Heart left ventricle (tissue), 16 donors: ENCODE measurements at regions not wholly inside any gene's neighbourhood (a gene's known extent, or its start where the extent isn't known, plus 50 kb on each side); places are given as distances from the start of the nearest gene placed in this dataset.

Experiments
- ATAC-seq, 4 donors: fragments of 200-7000 bp; cut with Tn5 transposase; one replicate each; pipeline ENCODE4 v1.9.1; 2020 to 2022; ENCODE audit warnings: moderate library complexity in 4 of 4, mild to moderate bottlenecking in 3 of 4, moderate number of reproducible peaks in 1 of 4
- DNase-seq, 5 donors: peaks; one replicate each; pipeline ENCODE4 v3.0.0-alpha.2; 2020
- H3K27ac ChIP-seq, 12 donors: fragments of 200-600 bp; sonication (generic) in 4 of 12; one replicate each; pipeline versions ENCODE4 v1.5.0 to v1.8.0; 2016 to 2022; ENCODE audit warnings: mild to moderate bottlenecking in 2 of 12
- H3K27me3 ChIP-seq, 9 donors: fragments of 200-600 bp; sonication (generic) in 2 of 9; one replicate each; pipeline versions ENCODE4 v1.5.1 to v1.8.0; 2016 to 2022; ENCODE audit warnings: mild to moderate bottlenecking in 3 of 9
- H3K36me3 ChIP-seq, 9 donors: fragments of 200-600 bp; sonication (generic) in 2 of 9; one replicate each; pipeline versions ENCODE4 v1.5.0 to v1.8.0; 2018 to 2022; ENCODE audit warnings: mild to moderate bottlenecking in 2 of 9
- H3K4me1 ChIP-seq, 12 donors: fragments of 200-600 bp; sonication (generic) in 4 of 12; one replicate each; pipeline versions ENCODE4 v1.5.0 to v1.8.0; 2016 to 2022; ENCODE audit warnings: mild to moderate bottlenecking in 3 of 12
- H3K4me3 ChIP-seq, 12 donors: fragments of 200-600 bp; sonication (generic) in 4 of 12; one replicate each; pipeline versions ENCODE4 v1.5.0 to v1.8.0; 2017 to 2022; ENCODE audit warnings: mild to moderate bottlenecking in 9 of 12, moderate library complexity in 4 of 12
- H3K9me3 ChIP-seq, 12 donors: fragments of 200-600 bp; sonication (generic) in 4 of 12; one replicate each; pipeline versions ENCODE4 v1.5.0 to v1.8.0; 2016 to 2022; ENCODE audit warnings: mild to moderate bottlenecking in 1 of 12
- CTCF ChIP-seq, 12 donors: fragments of 200-600 bp; sonication (generic) in 4 of 12; IDR thresholded peaks; one replicate each; pipeline versions ENCODE4 v1.5.0 to v1.8.0; 2018 to 2022; ENCODE audit warnings: antibody characterized with exemption in 12 of 12, mild to moderate bottlenecking in 5 of 12
- POLR2A ChIP-seq, 2 donors: fragments of 450-650 bp; IDR thresholded peaks; one replicate each; pipeline ENCODE4 v1.6.1; 2017; ENCODE audit warnings: antibody characterized with exemption in 2 of 2, mild to moderate bottlenecking in 2 of 2, moderate library complexity in 2 of 2
- WGBS, 4 donors: extraction: QIAGEN DNeasy Blood & Tissue Kit in 2 of 4; methylation state at CpG; one replicate each; pipeline versions ENCODE4 v1.1.5 to v1.1.7; 2013 to 2018; 5-methylcytosine and 5-hydroxymethylcytosine counted together
- intact Hi-C, 10 donors: fragments of 100-400 bp; cut with DNase I; formaldehyde crosslinking; loops; one replicate each; pipeline versions ENCODE4 v1.11.1 to v1.14.2; 2022
- donor health status: ischemic (EF 13 %, LVEDD 7.1; RV severe dilation, severe dysfunction).
- donor health status: healthy with polysubstance abuse.
- donor health status: DM: no; HTN: yes; CAD: no.
- donor health status: DM: no; HTN: no; CAD: no.
- donor health status: ischemic (EF 25% LVEDD 6.9; RV normal size, moderate dysfunction).
- donor health status: ischemic (EF 25% LVEDD 5.7; RV mildly dilated, moderate dysfunction).
- donor health status: healthy.
- donor health status: DM: yes; HTN: yes; CAD: no.
- donor health status: ischemic (EF 35%, LVEDD 5.7; RV mildly dilated, moderate dysfunction).
- donor health status: nonischemic (EF 11% LVEDD 7.7; RV severe dilation, severe dysfunction).
- donor health status: DM: yes; HTN: yes; CAD: no.
- donor health status: PGD.
- donor health status: ischemic (EF 29% LVEDD 5.4; RV normal size, mild dysfunction).
- donor health status: nonischemic (EF 23%, LVEDD 6.1; RV moderate dilation, normal function).

GRCh38 chr20:22268675-22269074, 315.7 kb downstream of the FOXA2 start:
- H3K9me3 ChIP-seq, result no peaks in the 10 kb centered on the region
- H3K27me3 ChIP-seq, result peaks cover 0 to 8% (median 0%) of the 10 kb centered on the region in 9 donors
- no peak for ATAC-seq
- WGBS, 4 donors, result 85 to 98% (median 92%) methylated on average over 2 of the region's 2 CpGs
- TF ChIP-seq CTCF (IDR thresholded peaks at IDR 0.05) (no peak), POLR2A (IDR thresholded peaks at IDR 0.05) (no peak)
- H3K27ac ChIP-seq, result no peak overlapping the region
- H3K36me3 ChIP-seq, result no peaks in the 10 kb centered on the region
- intact Hi-C loops, result no loop called here
- H3K4me1 ChIP-seq, result no peaks in the 10 kb centered on the region
- DNase-seq, result no peak
- no peak overlapping the region for H3K4me3 ChIP-seq

- Histone ChIP-seq H3K27ac (no peak overlapping the region), H3K9me3 (no peaks in the 10 kb centered on the region), H3K36me3 (no peaks in the 10 kb centered on the region), H3K4me3 (no peak overlapping the region), H3K27me3 (peaks cover 0 to 25% (median 0%) of the 10 kb centered on the region in 9 donors), H3K4me1 (no peaks in the 10 kb centered on the region)
- ATAC-seq (no peak), DNase-seq (no peak)
- intact Hi-C loops, result no loop called here
- TF ChIP-seq CTCF (IDR thresholded peaks at IDR 0.05), result no peak
- TF ChIP-seq POLR2A (IDR thresholded peaks at IDR 0.05), result no peak
- WGBS, 4 donors, result 76 to 83% (median 78%) methylated on average over 4 of the region's 4 CpGs
Measured at GRCh38 chr20:22264917-22265316, 319.5 kb downstream of the FOXA2 start.

GRCh38 chr20:22260506-22260905, 323.9 kb downstream of the FOXA2 start:
- H3K4me1 ChIP-seq, result no peaks in the 10 kb centered on the region
- H3K36me3 ChIP-seq, result no peaks in the 10 kb centered on the region
- WGBS, 4 donors, result 50 to 68% (median 55%) methylated on average over 1 of the region's 1 CpG
- ATAC-seq (no peak), DNase-seq (no peak)
- TF ChIP-seq CTCF (IDR thresholded peaks at IDR 0.05) (no peak), POLR2A (IDR thresholded peaks at IDR 0.05) (no peak)
- no peak overlapping the region for H3K4me3 ChIP-seq
- no peak overlapping the region for H3K27ac ChIP-seq
- H3K27me3 ChIP-seq, result peaks cover 0 to 17% (median 0%) of the 10 kb centered on the region in 9 donors
- no peaks in the 10 kb centered on the region for H3K9me3 ChIP-seq
- intact Hi-C loops, result no loop called here

GRCh38 chr20:22257912-22258311, 326.5 kb downstream of the FOXA2 start:
- intact Hi-C loops, result loop anchor here in 1 of 10 donors (10.0 kb wide), 1 partner anchor 453 kb away; no protein-coding TSS in a partner anchor
- WGBS, 4 donors, result 75 to 78% (median 77%) methylated on average over 6 of the region's 6 CpGs

More at GRCh38 chr20:22257912-22258311, 326.5 kb downstream of the FOXA2 start:
- H3K36me3 ChIP-seq, result no peaks in the 10 kb centered on the region
- no peak for DNase-seq
- no peaks in the 10 kb centered on the region for H3K4me1 ChIP-seq
- H3K4me3 ChIP-seq, result no peak overlapping the region
- TF ChIP-seq CTCF (IDR thresholded peaks at IDR 0.05) (no peak), POLR2A (IDR thresholded peaks at IDR 0.05) (no peak)
- peaks cover 0 to 14% (median 0%) of the 10 kb centered on the region in 9 donors for H3K27me3 ChIP-seq
- no peak overlapping the region for H3K27ac ChIP-seq
- H3K9me3 ChIP-seq, result no peaks in the 10 kb centered on the region
- ATAC-seq, result no peak
